Retinal pigment epithelial cell (primary cell): ENCODE measurements at regions not wholly inside any gene's neighbourhood (a gene's known extent, or its start where the extent isn't known, plus 50 kb on each side); places are given as distances from the start of the nearest gene placed in this dataset.

ENCODE experiments used
- DNase-seq: peaks from one replicate; pipeline ENCODE4 v3.0.0-alpha.2; 2010; ENCODE audit warnings: low read depth
- H3K4me3 ChIP-seq: 2 replicates; pipeline ENCODE4 v1.5.1; 2011; ENCODE audit warnings: mild to moderate bottlenecking, low read length, control low read depth, moderate library complexity
- TF ChIP-seq, protein P1 (sequence below): conservative IDR thresholded peaks from 2 replicates; pipeline ENCODE4 v1.5.1; 2011; ENCODE audit warnings: low read depth, low read length, control low read depth, inconsistent platforms

GRCh38 chr12:61538951-61539350 is 721.3 kb upstream of the USP15 start:
- TF ChIP-seq, protein P1, sequence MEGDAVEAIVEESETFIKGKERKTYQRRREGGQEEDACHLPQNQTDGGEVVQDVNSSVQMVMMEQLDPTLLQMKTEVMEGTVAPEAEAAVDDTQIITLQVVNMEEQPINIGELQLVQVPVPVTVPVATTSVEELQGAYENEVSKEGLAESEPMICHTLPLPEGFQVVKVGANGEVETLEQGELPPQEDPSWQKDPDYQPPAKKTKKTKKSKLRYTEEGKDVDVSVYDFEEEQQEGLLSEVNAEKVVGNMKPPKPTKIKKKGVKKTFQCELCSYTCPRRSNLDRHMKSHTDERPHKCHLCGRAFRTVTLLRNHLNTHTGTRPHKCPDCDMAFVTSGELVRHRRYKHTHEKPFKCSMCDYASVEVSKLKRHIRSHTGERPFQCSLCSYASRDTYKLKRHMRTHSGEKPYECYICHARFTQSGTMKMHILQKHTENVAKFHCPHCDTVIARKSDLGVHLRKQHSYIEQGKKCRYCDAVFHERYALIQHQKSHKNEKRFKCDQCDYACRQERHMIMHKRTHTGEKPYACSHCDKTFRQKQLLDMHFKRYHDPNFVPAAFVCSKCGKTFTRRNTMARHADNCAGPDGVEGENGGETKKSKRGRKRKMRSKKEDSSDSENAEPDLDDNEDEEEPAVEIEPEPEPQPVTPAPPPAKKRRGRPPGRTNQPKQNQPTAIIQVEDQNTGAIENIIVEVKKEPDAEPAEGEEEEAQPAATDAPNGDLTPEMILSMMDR, result no peak
- no peak for DNase-seq

DNA sequence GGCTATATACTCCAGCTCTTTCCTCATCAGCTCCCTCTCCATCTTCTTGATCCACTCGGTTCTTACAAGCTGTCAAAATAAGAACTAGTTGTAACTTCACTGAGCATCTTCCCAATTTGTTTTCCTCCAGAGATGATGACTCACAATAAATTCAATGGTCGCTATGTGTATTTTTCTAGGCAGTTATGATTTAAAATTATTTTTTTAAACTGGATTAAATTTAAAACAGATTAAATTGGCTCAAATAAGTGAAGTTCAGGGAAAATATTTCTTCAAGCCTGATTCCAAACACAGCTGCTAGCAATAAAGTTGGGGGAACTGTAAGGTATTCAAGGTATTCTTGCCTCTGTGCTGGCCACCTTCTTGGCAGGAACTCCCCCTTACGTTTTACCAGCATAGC is 717.7 kb upstream of the USP15 start:
- TF ChIP-seq, protein P1, result no peak
- no peak for DNase-seq
- H3K4me3 ChIP-seq, result no peak overlapping the region

More at GRCh38 chr12:61538951-61539350, 721.3 kb upstream of the USP15 start:
- H3K4me3 ChIP-seq, result no peak overlapping the region

GRCh38 chr12:61546296-61546695 is 713.9 kb upstream of the USP15 start:
- no peak overlapping the region for H3K4me3 ChIP-seq
- DNase-seq, result no peak
- TF ChIP-seq, protein P1, result no peak

DNA sequence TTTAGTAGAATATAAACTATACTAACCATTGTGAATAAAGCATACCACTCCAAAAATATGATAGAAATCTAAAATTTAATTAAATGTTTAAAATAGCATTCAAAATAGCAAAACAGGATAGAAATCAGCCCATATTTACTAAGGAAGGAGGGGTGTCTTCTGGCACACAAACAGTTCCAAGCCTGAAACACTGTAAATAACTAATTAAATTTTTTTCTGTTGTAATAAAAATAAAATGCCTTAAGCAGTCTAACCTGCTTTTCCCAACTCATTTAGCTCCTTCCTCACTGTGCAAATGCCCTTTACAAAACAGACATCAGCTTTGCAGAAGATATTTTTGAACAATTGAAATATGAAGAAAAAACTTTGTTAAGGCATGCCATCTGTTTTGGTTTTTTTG is 707.1 kb upstream of the USP15 start:
- DNase-seq, result no peak
- TF ChIP-seq, protein P1, result no peak
- H3K4me3 ChIP-seq, result no peak overlapping the region

GRCh38 chr12:61554268-61555008 is 705.8 kb upstream of the USP15 start:
- H3K4me3 ChIP-seq, result no peak overlapping the region
- TF ChIP-seq, protein P1, result no peak
- no peak for DNase-seq

DNA sequence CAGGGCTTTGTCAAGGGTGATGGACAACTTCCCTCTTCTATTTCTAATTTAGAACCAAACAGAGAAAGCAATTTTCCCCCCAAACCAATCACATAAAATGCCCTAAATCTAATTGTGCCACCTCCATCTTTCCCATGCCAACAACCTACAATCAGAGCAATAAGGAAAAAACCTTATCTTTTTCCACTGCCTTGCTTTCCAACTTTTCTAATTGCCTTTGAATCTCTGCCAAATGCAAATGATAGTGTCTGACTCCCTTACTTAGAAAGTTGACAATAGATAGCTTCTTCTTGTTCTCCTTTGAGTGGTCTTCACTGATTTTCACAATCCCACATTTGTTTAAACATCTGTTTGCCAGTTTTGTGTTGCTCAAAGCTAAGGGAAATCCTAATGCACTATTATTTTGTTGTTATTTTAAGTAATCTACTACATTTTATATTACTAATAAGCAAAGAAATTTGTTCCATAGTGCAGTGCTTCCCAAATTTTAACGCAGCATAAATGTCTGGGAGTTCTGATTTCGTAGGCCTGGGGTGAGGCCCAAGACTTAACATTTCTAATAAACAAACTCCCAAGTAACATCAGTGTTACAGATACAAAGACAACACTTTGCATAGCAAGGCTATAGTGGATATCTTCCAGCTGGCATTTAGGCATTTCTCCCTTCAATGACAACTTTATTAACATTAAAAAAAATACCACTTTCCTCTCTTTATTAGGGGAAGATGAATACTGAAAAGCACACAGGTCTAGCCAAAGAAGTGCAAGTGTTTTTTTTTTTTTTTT is 696.3 kb upstream of the USP15 start:
- no peak overlapping the region for H3K4me3 ChIP-seq
- TF ChIP-seq, protein P1, result no peak
- DNase-seq, result no peak
